ENCODE measurements at regions not wholly inside any gene's neighbourhood (a gene's known extent, or its start where the extent isn't known, plus 50 kb on each side); places are given as distances from the start of the nearest gene placed in this dataset.

GRCh38 chr1:222048094-222048595 lies 306.3 kb upstream of the DUSP10 start:
- TF ChIP-seq CTCF (conservative IDR thresholded peaks at IDR 0.05): no peak
- Mint-ChIP-seq H3K27ac (peak overlapping the region; percentile 25), H3K4me3 (no peak overlapping the region)

GRCh38 chr1:222047366-222047765 lies 305.5 kb upstream of the DUSP10 start:
- no peaks in the 10 kb centered on the region for H3K9me3 Mint-ChIP-seq
- DNase-seq (ENCODE audit: extremely low spot score, unreplicated experiment): no peak
- H3K27ac Mint-ChIP-seq: no peak overlapping the region
- peaks cover 2% of the 10 kb centered on the region for H3K27me3 Mint-ChIP-seq
- H3K36me3 Mint-ChIP-seq: no peaks in the 10 kb centered on the region
- H3K4me3 Mint-ChIP-seq: no peak overlapping the region
- peaks cover 22% of the 10 kb centered on the region for H3K4me1 Mint-ChIP-seq (ENCODE audit: unreplicated experiment)
- no peak for TF ChIP-seq CTCF (conservative IDR thresholded peaks at IDR 0.05)

More at GRCh38 chr1:222048094-222048595, 306.3 kb upstream of the DUSP10 start:
- Mint-ChIP-seq H3K27me3 (peaks cover 7% of the 10 kb centered on the region), H3K9me3 (no peaks in the 10 kb centered on the region), H3K36me3 (no peaks in the 10 kb centered on the region), H3K4me1 (ENCODE audit: unreplicated experiment) (peaks cover 22% of the 10 kb centered on the region)
- DNase-seq (ENCODE audit: extremely low spot score, unreplicated experiment): no peak

- DNase-seq (ENCODE audit: extremely low spot score, unreplicated experiment): no peak
- Mint-ChIP-seq H3K27me3 (no peaks in the 10 kb centered on the region), H3K36me3 (no peaks in the 10 kb centered on the region), H3K4me1 (ENCODE audit: unreplicated experiment) (peaks cover 22% of the 10 kb centered on the region), H3K9me3 (no peaks in the 10 kb centered on the region), H3K27ac (no peak overlapping the region), H3K4me3 (no peak overlapping the region)
- TF ChIP-seq CTCF (conservative IDR thresholded peaks at IDR 0.05): no peak
Observed at GRCh38 chr1:222046684-222047263, 304.9 kb upstream of the DUSP10 start.

GRCh38 chr1:222045786-222046185 lies 303.9 kb upstream of the DUSP10 start:
- no peak for DNase-seq (ENCODE audit: extremely low spot score, unreplicated experiment)
- H3K4me3 Mint-ChIP-seq: no peak overlapping the region
- no peaks in the 10 kb centered on the region for H3K36me3 Mint-ChIP-seq
- no peak overlapping the region for H3K27ac Mint-ChIP-seq
- no peak for TF ChIP-seq CTCF (conservative IDR thresholded peaks at IDR 0.05)
- peaks cover 22% of the 10 kb centered on the region for H3K4me1 Mint-ChIP-seq (ENCODE audit: unreplicated experiment)
- H3K9me3 Mint-ChIP-seq: no peaks in the 10 kb centered on the region
- H3K27me3 Mint-ChIP-seq: no peaks in the 10 kb centered on the region

- TF ChIP-seq CTCF (conservative IDR thresholded peaks at IDR 0.05): no peak
- peaks cover 22% of the 10 kb centered on the region for H3K4me1 Mint-ChIP-seq (ENCODE audit: unreplicated experiment)
- no peak for DNase-seq (ENCODE audit: extremely low spot score, unreplicated experiment)
- no peaks in the 10 kb centered on the region for H3K27me3 Mint-ChIP-seq
- no peaks in the 10 kb centered on the region for H3K36me3 Mint-ChIP-seq
- H3K9me3 Mint-ChIP-seq: no peaks in the 10 kb centered on the region
- no peak overlapping the region for H3K27ac Mint-ChIP-seq
- H3K4me3 Mint-ChIP-seq: no peak overlapping the region
Observed at GRCh38 chr1:222045236-222045635, 303.3 kb upstream of the DUSP10 start.
